Kidney epithelial cell (primary cell): ENCODE measurements at regions not wholly inside any gene's neighbourhood (a gene's known extent, or its start where the extent isn't known, plus 50 kb on each side); places are given as distances from the start of the nearest gene placed in this dataset.

Experiments used
- DNase-seq: peaks from one replicate; pipeline ENCODE4 v3.0.0-alpha.2; 2010; ENCODE audit warnings: low read depth
- H3K27me3 ChIP-seq: 2 replicates; pipeline ENCODE4 v1.6.0; 2011; ENCODE audit warnings: low read length; ENCODE audit not compliant: control insufficient read depth, insufficient read depth
- H3K36me3 ChIP-seq: 2 replicates; pipeline ENCODE4 v1.5.1; 2011; ENCODE audit warnings: low read length; ENCODE audit not compliant: control insufficient read depth, insufficient read depth
- H3K4me3 ChIP-seq: 2 replicates; pipeline ENCODE4 v1.5.1; 2011; ENCODE audit warnings: low read depth, mild to moderate bottlenecking, control low read depth, low read length
- TF ChIP-seq, protein P1 (sequence below): IDR thresholded peaks from 2 replicates; pipeline ENCODE4 v1.5.1; 2011; ENCODE audit warnings: mild to moderate bottlenecking, moderate library complexity, low read length, control low read depth, inconsistent platforms; ENCODE audit not compliant: insufficient read depth, poor library complexity, severe bottlenecking

DNA sequence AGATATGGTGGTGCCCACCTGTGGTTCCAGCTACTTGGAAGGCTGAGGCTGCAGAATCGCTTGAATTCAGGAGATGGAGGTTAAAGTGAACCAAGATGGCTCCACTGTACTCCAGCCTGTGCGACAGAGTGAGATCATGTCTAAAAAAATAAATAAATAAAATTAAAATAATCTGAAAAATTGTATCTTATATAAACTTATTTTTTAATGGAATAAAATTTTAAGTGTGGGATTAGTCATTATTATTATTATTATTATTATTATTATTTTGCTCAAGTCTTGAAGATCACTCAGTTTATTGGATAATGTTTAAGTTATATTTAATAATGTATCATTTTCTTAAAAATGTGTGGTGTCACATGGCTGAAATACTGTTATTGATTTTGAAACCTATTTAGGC, 688.0 kb upstream of the COX7C start:
- no peak for DNase-seq
- H3K27me3 ChIP-seq: no peaks in the 10 kb centered on the region
- TF ChIP-seq, protein P1, sequence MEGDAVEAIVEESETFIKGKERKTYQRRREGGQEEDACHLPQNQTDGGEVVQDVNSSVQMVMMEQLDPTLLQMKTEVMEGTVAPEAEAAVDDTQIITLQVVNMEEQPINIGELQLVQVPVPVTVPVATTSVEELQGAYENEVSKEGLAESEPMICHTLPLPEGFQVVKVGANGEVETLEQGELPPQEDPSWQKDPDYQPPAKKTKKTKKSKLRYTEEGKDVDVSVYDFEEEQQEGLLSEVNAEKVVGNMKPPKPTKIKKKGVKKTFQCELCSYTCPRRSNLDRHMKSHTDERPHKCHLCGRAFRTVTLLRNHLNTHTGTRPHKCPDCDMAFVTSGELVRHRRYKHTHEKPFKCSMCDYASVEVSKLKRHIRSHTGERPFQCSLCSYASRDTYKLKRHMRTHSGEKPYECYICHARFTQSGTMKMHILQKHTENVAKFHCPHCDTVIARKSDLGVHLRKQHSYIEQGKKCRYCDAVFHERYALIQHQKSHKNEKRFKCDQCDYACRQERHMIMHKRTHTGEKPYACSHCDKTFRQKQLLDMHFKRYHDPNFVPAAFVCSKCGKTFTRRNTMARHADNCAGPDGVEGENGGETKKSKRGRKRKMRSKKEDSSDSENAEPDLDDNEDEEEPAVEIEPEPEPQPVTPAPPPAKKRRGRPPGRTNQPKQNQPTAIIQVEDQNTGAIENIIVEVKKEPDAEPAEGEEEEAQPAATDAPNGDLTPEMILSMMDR: no peak
- no peak overlapping the region for H3K4me3 ChIP-seq
- H3K36me3 ChIP-seq: no peaks in the 10 kb centered on the region

DNA sequence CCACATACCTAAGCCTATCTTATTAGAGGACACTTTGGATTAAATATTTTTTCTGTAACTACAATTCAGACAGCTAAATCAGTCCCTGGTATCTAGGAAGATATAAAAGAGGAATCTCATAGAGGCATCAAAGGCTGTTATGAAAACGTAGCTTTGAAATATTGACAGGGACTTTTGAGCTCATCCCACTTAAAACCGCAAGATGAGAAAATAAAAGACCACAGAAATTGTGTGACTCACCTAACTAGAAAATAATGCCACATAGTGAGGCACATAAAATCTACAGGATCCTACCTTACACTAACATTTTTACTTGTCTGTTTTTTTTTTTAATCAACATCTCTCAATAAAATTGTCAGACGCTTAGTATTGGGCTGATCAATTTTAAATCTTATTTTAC, 686.5 kb upstream of the COX7C start:
- Histone ChIP-seq H3K36me3 (no peaks in the 10 kb centered on the region), H3K27me3 (no peaks in the 10 kb centered on the region), H3K4me3 (no peak overlapping the region)
- TF ChIP-seq, protein P1: no peak
- no peak for DNase-seq

DNA sequence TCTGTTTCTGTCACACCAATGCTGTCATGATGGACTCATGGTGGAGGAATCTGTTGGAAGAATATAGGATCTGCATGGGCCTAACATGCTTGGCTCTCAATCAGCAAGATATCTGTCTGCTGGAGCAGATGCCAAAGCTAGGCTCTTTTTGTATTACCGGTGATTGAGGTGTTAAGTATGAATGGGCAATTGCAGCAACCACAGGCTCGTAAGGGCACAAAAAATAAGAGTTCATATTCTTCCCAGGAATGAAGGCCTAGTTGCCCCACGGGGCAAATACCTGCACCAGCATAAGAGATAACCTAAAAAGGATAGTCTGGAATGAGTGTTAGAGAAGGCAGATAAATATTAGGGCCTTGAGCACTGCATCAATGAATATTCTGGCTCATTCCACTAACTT, 679.5 kb upstream of the COX7C start:
- no peak overlapping the region for H3K4me3 ChIP-seq
- no peaks in the 10 kb centered on the region for H3K27me3 ChIP-seq
- TF ChIP-seq, protein P1: no peak
- DNase-seq: no peak
- H3K36me3 ChIP-seq: no peaks in the 10 kb centered on the region

DNA sequence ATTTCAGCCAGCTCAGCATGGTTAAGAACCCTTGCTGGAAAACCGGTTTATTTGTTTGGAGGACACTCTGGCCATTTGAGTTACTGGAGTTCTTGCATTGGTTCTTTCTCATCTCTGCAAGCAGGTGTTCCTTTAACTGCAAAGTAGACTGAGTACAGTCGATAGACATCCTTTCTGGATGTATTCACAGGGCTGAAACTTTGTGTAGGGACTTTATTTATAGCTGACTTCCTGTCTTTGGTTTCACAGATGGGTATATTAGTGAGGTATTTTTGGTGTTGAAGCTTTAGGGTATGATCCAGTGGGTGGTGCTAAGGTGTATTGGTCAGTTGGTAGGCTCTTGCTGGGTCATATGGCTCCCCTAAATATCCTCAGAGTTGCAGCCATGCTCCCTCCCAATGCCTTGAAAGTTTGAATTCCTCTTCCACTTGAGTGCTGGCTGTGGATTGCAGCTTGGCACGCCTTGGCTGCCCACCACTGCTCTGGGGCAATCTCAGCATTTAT, 666.0 kb upstream of the COX7C start:
- TF ChIP-seq, protein P1: no peak
- H3K4me3 ChIP-seq: no peak overlapping the region
- no peak for DNase-seq
- no peaks in the 10 kb centered on the region for H3K36me3 ChIP-seq
- no peaks in the 10 kb centered on the region for H3K27me3 ChIP-seq

DNA sequence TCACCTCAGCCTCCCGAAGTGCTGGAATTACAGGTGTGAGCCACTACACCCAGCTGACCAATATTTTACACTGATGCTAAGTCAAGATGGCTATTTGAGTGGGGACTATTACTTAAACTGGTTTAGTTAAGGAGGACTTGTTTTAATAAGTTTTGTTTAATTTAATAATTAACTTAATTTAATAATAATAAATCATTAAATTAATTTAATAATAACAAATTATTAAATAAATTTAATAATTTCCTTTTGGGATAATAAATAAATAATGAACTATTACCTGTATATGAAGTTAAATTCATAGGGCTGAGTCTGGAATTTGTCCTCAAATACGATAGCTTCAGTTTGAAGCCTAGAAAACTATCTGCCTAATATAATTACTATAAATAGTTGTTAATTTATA, 665.1 kb upstream of the COX7C start:
- Histone ChIP-seq H3K4me3 (no peak overlapping the region), H3K27me3 (no peaks in the 10 kb centered on the region), H3K36me3 (no peaks in the 10 kb centered on the region)
- no peak for DNase-seq
- TF ChIP-seq, protein P1: no peak

DNA sequence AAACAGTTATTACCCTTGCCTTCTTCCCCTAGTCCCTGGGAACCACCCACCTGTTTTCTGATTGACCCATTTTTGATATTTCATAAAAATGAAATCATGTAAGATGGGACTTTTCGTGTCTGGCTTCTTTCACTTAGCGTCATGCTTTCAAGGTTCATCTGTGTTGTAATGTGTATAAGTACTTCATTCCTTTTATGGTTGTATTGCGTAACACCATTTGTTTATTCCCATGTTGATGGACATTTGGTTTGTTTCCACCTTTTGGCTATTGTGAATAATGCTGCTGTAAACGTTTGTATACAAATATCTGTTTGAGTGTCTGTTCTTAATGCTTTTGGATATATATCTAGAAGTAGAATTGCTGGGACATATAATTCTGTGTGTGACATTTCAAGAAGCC, 650.1 kb upstream of the COX7C start:
- H3K4me3 ChIP-seq: no peak overlapping the region
- DNase-seq: no peak
- no peaks in the 10 kb centered on the region for H3K27me3 ChIP-seq
- no peaks in the 10 kb centered on the region for H3K36me3 ChIP-seq
- TF ChIP-seq, protein P1: no peak
